ENCODE measurements at regions not wholly inside any gene's neighbourhood (a gene's known extent, or its start where the extent isn't known, plus 50 kb on each side); places are given as distances from the start of the nearest gene placed in this dataset.

- no peak for TF ChIP-seq CTCF (conservative IDR thresholded peaks at IDR 0.05; ENCODE audit: low read depth, low read length)
- TF ChIP-seq RAD21 (IDR thresholded peaks at IDR 0.05; ENCODE audit: low read length): no peak
- no peak for TF ChIP-seq POLR2A (IDR thresholded peaks at IDR 0.05; ENCODE audit: low read depth, low read length)
- TF ChIP-seq USF2 (IDR thresholded peaks at IDR 0.05; ENCODE audit: low read depth, low read length): no peak
- TF ChIP-seq CHD1 (IDR thresholded peaks at IDR 0.05; ENCODE audit: low read depth, low read length): no peak
- no peak for TF ChIP-seq CEBPB (IDR thresholded peaks at IDR 0.05; ENCODE audit: low read depth, low read length)
- TF ChIP-seq NFE2L2 (IDR thresholded peaks at IDR 0.05; ENCODE audit: low read depth, low read length): no peak
- no peak for TF ChIP-seq MXI1 (IDR thresholded peaks at IDR 0.05; ENCODE audit: borderline replicate concordance, low read depth, low read length)
- TF ChIP-seq MAFK (IDR thresholded peaks at IDR 0.05; ENCODE audit: low read depth, low read length): no peak
These were observed 50.2 kb upstream of the PLET1 start for GRCh38 chr11:112310848-112311247.
